Nucleus accumbens (tissue), 56 donors: ENCODE measurements at regions not wholly inside any gene's neighbourhood (a gene's known extent, or its start where the extent isn't known, plus 50 kb on each side); places are given as distances from the start of the nearest gene placed in this dataset.

Experiments
- DNase-seq, 56 donors: peaks; one replicate each; lab custom pipeline; 2025; lab: John Stamatoyannopoulos, UW

GRCh38 chr14:95466506-95466905 lies 49.9 kb downstream of the SYNE3 start:
- DNase-seq, result no peak

GRCh38 chr14:95465936-95466335 lies 50.5 kb downstream of the SYNE3 start:
- DNase-seq, result no peak

GRCh38 chr14:95465358-95465757 lies 51.1 kb downstream of the SYNE3 start:
- no peak for DNase-seq

- no peak for DNase-seq
These were observed 51.9 kb downstream of the SYNE3 start for GRCh38 chr14:95464514-95464913.

GRCh38 chr14:95464103-95464502 lies 52.3 kb downstream of the SYNE3 start:
- no peak for DNase-seq

GRCh38 chr14:95463171-95463901 lies 53.1 kb downstream of the SYNE3 start:
- no peak for DNase-seq

GRCh38 chr14:95462491-95462890 lies 54.0 kb downstream of the SYNE3 start:
- DNase-seq, result peak in 1 of 56 donors; percentile 16

- peak in 52 of 56 donors; percentile 22 to 91 (median 68) for DNase-seq
These were observed 55.6 kb downstream of the SYNE3 start for GRCh38 chr14:95460647-95461478.

- DNase-seq, result no peak
These were observed 57.5 kb downstream of the SYNE3 start for GRCh38 chr14:95458906-95459305.

- no peak for DNase-seq
These were observed 58.0 kb downstream of the SYNE3 start for GRCh38 chr14:95458459-95458858.

- peak in 3 of 56 donors; percentile 7 to 15 (median 9) for DNase-seq
These were observed 60.2 kb downstream of the SYNE3 start for GRCh38 chr14:95456281-95456680.

- DNase-seq, result no peak
These were observed 61.2 kb downstream of the SYNE3 start for GRCh38 chr14:95455246-95455645.

- DNase-seq, result no peak
These were observed 62.8 kb downstream of the SYNE3 start for GRCh38 chr14:95453713-95453980.

- DNase-seq, result no peak
These were observed 63.3 kb downstream of the SYNE3 start for GRCh38 chr14:95452893-95453712.

- peak in 10 of 56 donors; percentile 5 to 37 (median 18) for DNase-seq
These were observed 64.1 kb downstream of the SYNE3 start for GRCh38 chr14:95452176-95452892.

GRCh38 chr14:95449131-95449530 lies 67.3 kb downstream of the SYNE3 start:
- DNase-seq, result no peak

- no peak for DNase-seq
These were observed 70.0 kb downstream of the SYNE3 start for GRCh38 chr14:95446470-95446869.

GRCh38 chr14:95445676-95446075 lies 70.8 kb downstream of the SYNE3 start:
- DNase-seq, result no peak

GRCh38 chr14:95445161-95445560 lies 71.3 kb downstream of the SYNE3 start:
- no peak for DNase-seq
